Astrocyte (in vitro differentiated cells and primary cell): ENCODE measurements at regions not wholly inside any gene's neighbourhood (a gene's known extent, or its start where the extent isn't known, plus 50 kb on each side); places are given as distances from the start of the nearest gene placed in this dataset.
A peak's percentile ranks its signal among the peaks of the same experiment; 100 is the strongest.

Experiments used
- DNase-seq: peaks from one replicate; pipeline ENCODE4 v3.0.0-alpha.2; 2010; ENCODE audit warnings: low read depth
- FAIRE-seq: peaks from 2 replicates; lab custom pipeline; 2011; peaks lifted over from hg19 to GRCh38; lab: Jason Lieb, UNC
- H2AFZ ChIP-seq: 2 replicates; pipeline ENCODE4 v1.6.0; 2012; ENCODE audit warnings: low read depth, low read length, inconsistent platforms
- H3K27ac ChIP-seq: 2 replicates; pipeline ENCODE4 v1.5.1; 2011; ENCODE audit warnings: low read depth, low read length, inconsistent platforms
- H3K27me3 ChIP-seq: 2 replicates; pipeline ENCODE4 v1.6.0; 2011; ENCODE audit warnings: low read length, inconsistent platforms; ENCODE audit not compliant: insufficient read depth
- H3K36me3 ChIP-seq: 2 replicates; pipeline ENCODE4 v1.5.1; 2011; ENCODE audit warnings: low read length, inconsistent platforms; ENCODE audit not compliant: insufficient read depth
- H3K4me1 ChIP-seq: 2 replicates; pipeline ENCODE4 v1.5.1; 2011; ENCODE audit warnings: low read length, inconsistent platforms; ENCODE audit not compliant: insufficient read depth
- H3K4me2 ChIP-seq: 2 replicates; pipeline ENCODE4 v1.6.0; 2012; ENCODE audit warnings: low read length, inconsistent platforms
- H3K4me3 ChIP-seq: 2 replicates; pipeline ENCODE4 v1.5.1; 2011; ENCODE audit warnings: low read depth, mild to moderate bottlenecking, low read length, inconsistent platforms; ENCODE audit not compliant: insufficient read depth
- H3K79me2 ChIP-seq: 2 replicates; pipeline ENCODE4 v1.6.0; 2012; ENCODE audit warnings: mild to moderate bottlenecking, low read length, inconsistent platforms; ENCODE audit not compliant: insufficient read depth
- H3K9ac ChIP-seq: 2 replicates; pipeline ENCODE4 v1.6.0; 2012; ENCODE audit warnings: mild to moderate bottlenecking, low read length, inconsistent platforms
- H3K9me3 ChIP-seq: 2 replicates; pipeline ENCODE4 v1.5.1; 2012; ENCODE audit warnings: low read depth, mild to moderate bottlenecking, low read length, inconsistent platforms; ENCODE audit not compliant: insufficient read depth
- H4K20me1 ChIP-seq: 2 replicates; pipeline ENCODE4 v1.6.0; 2012; ENCODE audit warnings: low read length, inconsistent platforms; ENCODE audit not compliant: insufficient read depth
- H3K27ac Mint-ChIP-seq: one replicate; pipeline ENCODE4 v1.8.0; 2021; ENCODE audit warnings: mild to moderate bottlenecking, mixed read lengths; ENCODE audit not compliant: unreplicated experiment
- H3K27me3 Mint-ChIP-seq: one replicate; pipeline ENCODE4 v1.8.0; 2021; ENCODE audit warnings: low read depth, mixed read lengths; ENCODE audit not compliant: unreplicated experiment
- H3K36me3 Mint-ChIP-seq: one replicate; pipeline ENCODE4 v1.8.0; 2021; ENCODE audit warnings: low read depth, mixed read lengths; ENCODE audit not compliant: unreplicated experiment
- H3K4me1 Mint-ChIP-seq: one replicate; pipeline ENCODE4 v1.8.0; 2021; ENCODE audit warnings: low read depth, mixed read lengths; ENCODE audit not compliant: unreplicated experiment
- H3K4me3 Mint-ChIP-seq: one replicate; pipeline ENCODE4 v1.8.0; 2021; ENCODE audit warnings: mild to moderate bottlenecking, moderate library complexity, mixed read lengths; ENCODE audit not compliant: unreplicated experiment
- H3K9me3 Mint-ChIP-seq: one replicate; pipeline ENCODE4 v1.8.0; 2021; ENCODE audit warnings: mild to moderate bottlenecking, mixed read lengths; ENCODE audit not compliant: unreplicated experiment
- EZH2 ChIP-seq: IDR thresholded peaks from 2 replicates; pipeline ENCODE4 v1.6.1; 2012; ENCODE audit warnings: mild to moderate bottlenecking, low read length, inconsistent platforms; ENCODE audit not compliant: insufficient read depth
- TF ChIP-seq, protein P1 (sequence below): IDR thresholded peaks from 2 replicates; pipeline ENCODE4 v1.5.1; 2011; ENCODE audit warnings: low read depth, mild to moderate bottlenecking, inconsistent platforms, low read length, moderate library complexity; ENCODE audit not compliant: insufficient read depth

DNA sequence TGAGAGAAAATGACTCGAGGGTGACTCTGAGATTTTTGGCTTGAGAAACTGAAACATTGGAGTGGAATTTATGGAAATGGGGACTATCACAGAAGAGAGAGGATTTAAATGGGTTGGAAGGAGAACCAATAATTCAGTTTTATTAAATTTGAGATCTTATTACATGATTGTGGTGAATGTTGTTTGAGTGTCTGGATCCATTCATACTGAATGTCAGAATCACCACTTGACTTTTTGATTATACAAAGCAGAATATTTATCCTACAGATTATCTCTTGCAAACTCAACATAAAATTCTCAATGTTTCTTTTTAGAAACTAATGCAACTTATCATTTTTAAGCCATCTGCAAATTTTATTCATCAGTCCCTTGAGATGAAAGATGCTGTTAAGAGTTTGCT, 332.8 kb downstream of the CNTN3 start:
- Histone ChIP-seq H3K36me3 (no peaks in the 10 kb centered on the region), H3K9me3 (no peaks in the 10 kb centered on the region), H3K4me2 (no peak overlapping the region), H3K4me3 (no peak overlapping the region), H3K9ac (no peak overlapping the region), H3K27me3 (no peaks in the 10 kb centered on the region), H2AFZ (no peak overlapping the region), H4K20me1 (no peaks in the 10 kb centered on the region), H3K4me1 (no peaks in the 10 kb centered on the region), H3K79me2 (no peaks in the 10 kb centered on the region), H3K27ac (no peak overlapping the region)
- TF ChIP-seq, protein P1, sequence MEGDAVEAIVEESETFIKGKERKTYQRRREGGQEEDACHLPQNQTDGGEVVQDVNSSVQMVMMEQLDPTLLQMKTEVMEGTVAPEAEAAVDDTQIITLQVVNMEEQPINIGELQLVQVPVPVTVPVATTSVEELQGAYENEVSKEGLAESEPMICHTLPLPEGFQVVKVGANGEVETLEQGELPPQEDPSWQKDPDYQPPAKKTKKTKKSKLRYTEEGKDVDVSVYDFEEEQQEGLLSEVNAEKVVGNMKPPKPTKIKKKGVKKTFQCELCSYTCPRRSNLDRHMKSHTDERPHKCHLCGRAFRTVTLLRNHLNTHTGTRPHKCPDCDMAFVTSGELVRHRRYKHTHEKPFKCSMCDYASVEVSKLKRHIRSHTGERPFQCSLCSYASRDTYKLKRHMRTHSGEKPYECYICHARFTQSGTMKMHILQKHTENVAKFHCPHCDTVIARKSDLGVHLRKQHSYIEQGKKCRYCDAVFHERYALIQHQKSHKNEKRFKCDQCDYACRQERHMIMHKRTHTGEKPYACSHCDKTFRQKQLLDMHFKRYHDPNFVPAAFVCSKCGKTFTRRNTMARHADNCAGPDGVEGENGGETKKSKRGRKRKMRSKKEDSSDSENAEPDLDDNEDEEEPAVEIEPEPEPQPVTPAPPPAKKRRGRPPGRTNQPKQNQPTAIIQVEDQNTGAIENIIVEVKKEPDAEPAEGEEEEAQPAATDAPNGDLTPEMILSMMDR, result no peak
- no peak for TF ChIP-seq EZH2
- Mint-ChIP-seq H3K4me3 (no peak overlapping the region), H3K4me1 (no peaks in the 10 kb centered on the region), H3K9me3 (no peaks in the 10 kb centered on the region), H3K27ac (no peak overlapping the region), H3K36me3 (no peaks in the 10 kb centered on the region), H3K27me3 (no peaks in the 10 kb centered on the region)
- DNase-seq (no peak), FAIRE-seq (no peak)

DNA sequence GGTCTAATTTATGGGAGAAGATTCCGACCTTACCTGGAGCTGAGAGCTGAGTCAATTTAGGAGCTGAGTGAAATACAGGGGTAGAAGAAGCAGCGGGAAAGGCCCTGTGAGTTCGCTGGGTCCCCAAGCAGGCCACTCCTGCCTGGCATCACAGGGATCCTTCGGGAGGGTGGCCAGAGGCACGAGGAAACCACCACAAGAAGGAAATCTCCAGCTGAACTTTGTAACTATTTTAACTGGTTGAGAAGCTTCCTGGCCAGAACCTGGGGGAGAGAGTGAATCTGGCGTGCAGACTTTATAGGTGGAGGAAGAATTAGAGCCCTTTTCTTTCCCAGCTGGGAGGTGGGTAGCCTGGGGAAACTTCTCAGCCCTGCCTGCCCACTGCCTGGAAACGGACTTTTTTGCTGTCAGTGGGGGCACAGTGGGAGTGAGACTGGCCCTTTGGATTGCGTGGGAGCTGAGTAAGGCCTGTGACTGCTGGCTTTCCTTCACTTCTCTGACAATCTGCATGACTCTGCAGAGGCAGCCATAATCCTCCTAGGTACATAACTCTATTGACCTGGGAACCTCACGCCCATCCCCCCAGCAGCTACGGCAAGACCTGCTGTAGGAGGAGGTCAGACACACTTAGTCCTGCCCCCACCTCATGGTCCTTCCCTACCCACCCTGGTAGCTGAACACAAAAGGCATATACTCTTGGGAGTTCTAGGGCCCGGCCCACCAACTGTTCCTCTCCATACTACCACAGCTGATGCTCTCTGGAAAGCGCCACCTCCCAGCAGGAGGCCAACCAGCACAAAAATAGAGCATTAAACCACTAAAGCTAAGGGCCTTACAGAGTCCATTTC, 340.7 kb downstream of the CNTN3 start:
- no peak overlapping the region for H3K9ac ChIP-seq
- no peak overlapping the region for H2AFZ ChIP-seq
- FAIRE-seq (no peak), DNase-seq (no peak)
- no peaks in the 10 kb centered on the region for H3K4me1 ChIP-seq
- Mint-ChIP-seq H3K4me3 (no peak overlapping the region), H3K9me3 (no peaks in the 10 kb centered on the region), H3K27me3 (no peaks in the 10 kb centered on the region), H3K36me3 (no peaks in the 10 kb centered on the region), H3K4me1 (peaks cover under 1% of the 10 kb centered on the region), H3K27ac (peak overlapping the region; percentile 21)
- H3K27ac ChIP-seq, result no peak overlapping the region
- H4K20me1 ChIP-seq, result no peaks in the 10 kb centered on the region
- H3K9me3 ChIP-seq, result no peaks in the 10 kb centered on the region
- H3K4me2 ChIP-seq, result no peak overlapping the region
- H3K79me2 ChIP-seq, result no peaks in the 10 kb centered on the region
- no peaks in the 10 kb centered on the region for H3K36me3 ChIP-seq
- H3K4me3 ChIP-seq, result no peak overlapping the region
- H3K27me3 ChIP-seq, result no peaks in the 10 kb centered on the region
- TF ChIP-seq EZH2, result no peak
- TF ChIP-seq, protein P1, result no peak

DNA sequence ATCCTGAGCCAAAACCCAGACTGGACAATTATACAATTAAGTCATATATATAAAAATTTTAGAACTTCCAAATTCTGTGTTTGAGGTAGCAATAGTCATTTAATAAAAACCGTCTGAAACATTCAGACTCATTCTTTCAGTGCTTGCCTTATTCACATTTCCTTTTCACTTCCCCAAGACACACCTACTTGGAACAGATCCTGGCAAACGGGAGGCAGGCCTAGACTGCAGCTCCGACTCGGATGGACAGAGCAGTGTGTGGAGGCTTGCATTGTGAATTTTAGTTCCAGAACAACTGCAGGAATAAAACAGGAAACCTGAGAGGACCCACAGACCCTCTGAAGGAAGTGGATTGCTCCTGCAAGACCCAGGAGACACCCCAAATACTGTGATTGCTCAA, 341.4 kb downstream of the CNTN3 start:
- Mint-ChIP-seq H3K9me3 (no peaks in the 10 kb centered on the region), H3K4me1 (peaks cover 3% of the 10 kb centered on the region), H3K4me3 (no peak overlapping the region), H3K27ac (no peak overlapping the region), H3K27me3 (no peaks in the 10 kb centered on the region), H3K36me3 (no peaks in the 10 kb centered on the region)
- Histone ChIP-seq H2AFZ (no peak overlapping the region), H3K36me3 (no peaks in the 10 kb centered on the region), H4K20me1 (no peaks in the 10 kb centered on the region), H3K79me2 (no peaks in the 10 kb centered on the region), H3K9ac (no peak overlapping the region), H3K4me2 (no peak overlapping the region), H3K4me3 (no peak overlapping the region), H3K4me1 (peaks cover 2% of the 10 kb centered on the region), H3K27me3 (no peaks in the 10 kb centered on the region), H3K27ac (no peak overlapping the region), H3K9me3 (no peaks in the 10 kb centered on the region)
- DNase-seq, result no peak
- FAIRE-seq, result no peak
- TF ChIP-seq EZH2, result no peak
- TF ChIP-seq, protein P1, result no peak
